Lung (tissue), 11 donors: ENCODE measurements at regions not wholly inside any gene's neighbourhood (a gene's known extent, or its start where the extent isn't known, plus 50 kb on each side); places are given as distances from the start of the nearest gene placed in this dataset.

Experiments used
- ATAC-seq: fragments of 200-7000 bp; cut with Tn5 transposase; one replicate; pipeline ENCODE4 v1.9.1; 2020; ENCODE audit warnings: moderate number of reproducible peaks; ENCODE audit not compliant: insufficient read depth, low FRiP score
- DNase-seq, 3 donors: peaks; one replicate each; pipeline ENCODE4 v3.0.0-alpha.2; 2013 to 2017
- H3K27ac ChIP-seq, 2 donors: one replicate each; pipeline ENCODE4 v1.5.1; 2013; ENCODE audit warnings: mild to moderate bottlenecking in 2 of 2, moderate library complexity in 2 of 2, control low read depth in 1 of 2, inconsistent platforms in 1 of 2, low read depth in 1 of 2, low read length in 1 of 2
- H3K27me3 ChIP-seq, 3 donors: one replicate each; pipeline ENCODE4 v1.5.1; 2013; ENCODE audit warnings: low read length in 2 of 3; ENCODE audit not compliant: control insufficient read depth in 3 of 3, insufficient read depth in 3 of 3
- H3K36me3 ChIP-seq, 4 donors: one replicate each; pipeline ENCODE4 v1.5.1; 2013; ENCODE audit warnings: low read length in 4 of 4, mild to moderate bottlenecking in 1 of 4, moderate library complexity in 1 of 4; ENCODE audit not compliant: control insufficient read depth in 4 of 4, insufficient read depth in 4 of 4
- H3K4me1 ChIP-seq, 5 donors: one replicate each; pipeline ENCODE4 v1.5.1; 2013; ENCODE audit warnings: low read length in 5 of 5, mild to moderate bottlenecking in 2 of 5, moderate library complexity in 1 of 5; ENCODE audit not compliant: control insufficient read depth in 5 of 5, insufficient read depth in 5 of 5
- H3K4me3 ChIP-seq: one replicate; pipeline ENCODE4 v1.5.1; 2013; ENCODE audit warnings: mild to moderate bottlenecking, control low read depth, moderate library complexity
- H3K9ac ChIP-seq, 2 donors: one replicate each; pipeline ENCODE4 v1.5.1; 2013; ENCODE audit warnings: low read length in 2 of 2, control low read depth in 1 of 2; ENCODE audit not compliant: insufficient read depth in 1 of 2
- H3K9me3 ChIP-seq, 4 donors: one replicate each; pipeline ENCODE4 v1.5.1; 2013; ENCODE audit warnings: low read length in 3 of 4, mild to moderate bottlenecking in 1 of 4, moderate library complexity in 1 of 4; ENCODE audit not compliant: control insufficient read depth in 4 of 4, insufficient read depth in 3 of 4
- WGBS, 2 donors: extraction: QIAGEN DNeasy Blood & Tissue Kit; methylation state at CpG; one replicate each; pipeline ENCODE4 v1.1.7; 2013; 5-methylcytosine and 5-hydroxymethylcytosine counted together
- TF ChIP-seq, protein P1 (sequence below): IDR thresholded peaks from 2 replicates; pipeline ENCODE4 v1.5.1; 2012; ENCODE audit warnings: mild to moderate bottlenecking; ENCODE audit errors: control extremely low read depth, extremely low read depth
- donor health status: control.
- donor health status: control.
- donor health status: Bipolar disorder and iron deficiency.
- donor health status: healthy.
- donor health status: DM: yes; HTN: yes; CAD: no.

DNA sequence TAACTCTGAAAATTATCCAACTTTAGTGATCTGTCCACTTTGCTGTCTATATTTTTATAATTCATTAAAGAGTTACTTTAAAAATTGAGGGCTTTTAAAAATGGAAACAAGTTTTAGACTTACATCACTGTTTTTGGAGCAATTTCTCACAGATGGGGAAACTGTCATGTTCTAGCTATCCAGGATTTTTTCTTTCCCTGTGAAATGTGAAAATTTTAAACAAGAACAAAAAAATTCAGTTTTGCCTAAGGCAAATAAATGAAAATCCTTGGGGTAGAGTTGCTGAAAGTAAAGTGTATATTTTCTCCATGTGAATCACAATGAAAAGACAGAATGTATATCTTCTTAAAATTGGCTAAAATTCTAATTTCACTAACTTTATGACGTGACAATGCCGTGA lies 553.7 kb downstream of the MCTP2 start:
- Histone ChIP-seq H3K36me3 (no peaks in the 10 kb centered on the region), H3K9me3 (peaks cover 0 to 2% (median 0%) of the 10 kb centered on the region in 4 donors), H3K9ac (no peak overlapping the region), H3K4me3 (no peak overlapping the region), H3K4me1 (no peaks in the 10 kb centered on the region), H3K27me3 (no peaks in the 10 kb centered on the region), H3K27ac (no peak overlapping the region)
- ATAC-seq: no peak
- 89 to 96% methylated on average over 2 of the region's 2 CpGs for WGBS, 2 donors
- DNase-seq: no peak
- TF ChIP-seq, protein P1, sequence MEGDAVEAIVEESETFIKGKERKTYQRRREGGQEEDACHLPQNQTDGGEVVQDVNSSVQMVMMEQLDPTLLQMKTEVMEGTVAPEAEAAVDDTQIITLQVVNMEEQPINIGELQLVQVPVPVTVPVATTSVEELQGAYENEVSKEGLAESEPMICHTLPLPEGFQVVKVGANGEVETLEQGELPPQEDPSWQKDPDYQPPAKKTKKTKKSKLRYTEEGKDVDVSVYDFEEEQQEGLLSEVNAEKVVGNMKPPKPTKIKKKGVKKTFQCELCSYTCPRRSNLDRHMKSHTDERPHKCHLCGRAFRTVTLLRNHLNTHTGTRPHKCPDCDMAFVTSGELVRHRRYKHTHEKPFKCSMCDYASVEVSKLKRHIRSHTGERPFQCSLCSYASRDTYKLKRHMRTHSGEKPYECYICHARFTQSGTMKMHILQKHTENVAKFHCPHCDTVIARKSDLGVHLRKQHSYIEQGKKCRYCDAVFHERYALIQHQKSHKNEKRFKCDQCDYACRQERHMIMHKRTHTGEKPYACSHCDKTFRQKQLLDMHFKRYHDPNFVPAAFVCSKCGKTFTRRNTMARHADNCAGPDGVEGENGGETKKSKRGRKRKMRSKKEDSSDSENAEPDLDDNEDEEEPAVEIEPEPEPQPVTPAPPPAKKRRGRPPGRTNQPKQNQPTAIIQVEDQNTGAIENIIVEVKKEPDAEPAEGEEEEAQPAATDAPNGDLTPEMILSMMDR: no peak

DNA sequence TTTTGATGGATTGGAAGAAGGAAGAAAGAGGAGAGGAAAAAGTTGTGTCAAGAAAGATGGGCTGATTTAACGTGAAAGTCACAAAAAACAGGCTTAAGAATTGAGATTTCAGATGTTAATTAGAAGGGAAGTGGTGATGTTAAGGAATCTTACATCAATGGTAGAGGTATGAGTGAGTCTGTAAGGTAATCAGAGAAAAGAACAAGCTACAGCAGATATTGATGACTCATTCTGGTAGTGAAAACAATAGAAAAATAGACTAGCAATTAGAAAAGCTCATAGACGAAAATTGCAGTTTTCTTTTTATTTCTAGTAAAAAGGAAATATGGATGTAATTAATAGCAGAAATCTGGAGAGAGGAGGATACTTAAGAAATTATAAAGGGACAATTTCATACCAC lies 559.6 kb downstream of the MCTP2 start:
- ATAC-seq: no peak
- 79 to 91% methylated on average over 2 of the region's 2 CpGs for WGBS, 2 donors

DNA sequence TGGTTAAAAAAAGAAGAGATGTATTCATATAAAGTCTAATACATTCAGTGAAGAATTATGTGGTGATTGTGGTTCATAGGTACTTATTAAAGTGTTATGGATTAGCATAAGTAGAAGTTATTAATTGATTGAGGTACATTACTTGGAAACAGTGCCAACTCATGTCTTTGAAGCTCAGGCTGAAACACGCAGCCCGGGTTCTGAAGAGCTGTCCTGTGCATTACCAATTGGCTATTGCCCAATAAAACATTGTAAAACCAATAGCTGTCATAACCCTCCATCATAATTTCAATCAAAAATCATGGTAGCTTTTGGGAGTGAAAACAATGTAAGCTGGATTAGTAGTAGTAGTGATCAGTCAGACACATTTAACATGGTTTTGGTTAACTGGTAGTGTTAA lies 560.1 kb downstream of the MCTP2 start:
- Histone ChIP-seq H3K27me3 (no peaks in the 10 kb centered on the region), H3K4me1 (no peaks in the 10 kb centered on the region), H3K9ac (no peak overlapping the region), H3K9me3 (peaks cover 0 to 2% (median 0%) of the 10 kb centered on the region in 4 donors), H3K27ac (no peak overlapping the region), H3K36me3 (no peaks in the 10 kb centered on the region), H3K4me3 (no peak overlapping the region)
- WGBS, 2 donors: 87 to 96% methylated on average over 2 of the region's 2 CpGs
- TF ChIP-seq, protein P1: no peak
- ATAC-seq: no peak
- DNase-seq: no peak

More for the DNA sequence above, 559.6 kb downstream of the MCTP2 start:
- no peaks in the 10 kb centered on the region for H3K27me3 ChIP-seq
- H3K9ac ChIP-seq: no peak overlapping the region
- H3K4me1 ChIP-seq: no peaks in the 10 kb centered on the region
- no peaks in the 10 kb centered on the region for H3K36me3 ChIP-seq
- DNase-seq: no peak
- no peak overlapping the region for H3K4me3 ChIP-seq
- H3K9me3 ChIP-seq: peaks cover 0 to 2% (median 0%) of the 10 kb centered on the region in 4 donors
- TF ChIP-seq, protein P1: no peak
- H3K27ac ChIP-seq: no peak overlapping the region

DNA sequence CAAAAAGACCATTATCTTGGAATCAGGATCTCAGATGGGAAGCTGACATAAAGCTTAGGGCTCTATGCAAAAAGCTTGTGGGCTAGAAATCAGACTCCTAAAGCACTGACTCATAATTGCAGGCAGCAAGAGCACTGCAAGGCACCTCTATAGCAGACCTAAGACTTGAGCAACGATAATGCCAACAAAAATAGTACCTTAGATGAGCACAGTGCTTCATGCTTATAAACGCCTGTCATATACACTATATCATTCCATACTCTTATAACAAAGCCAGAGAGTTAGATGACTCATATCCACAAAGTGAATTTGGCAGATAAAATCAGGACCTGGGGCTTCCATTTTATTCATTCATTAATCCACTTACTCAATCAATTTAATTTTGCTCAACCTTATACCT lies 560.8 kb downstream of the MCTP2 start:
- H3K27me3 ChIP-seq: no peaks in the 10 kb centered on the region
- no peaks in the 10 kb centered on the region for H3K36me3 ChIP-seq
- DNase-seq (no peak), ATAC-seq (no peak)
- no peak overlapping the region for H3K9ac ChIP-seq
- H3K4me1 ChIP-seq: no peaks in the 10 kb centered on the region
- TF ChIP-seq, protein P1: no peak
- H3K4me3 ChIP-seq: no peak overlapping the region
- H3K27ac ChIP-seq: no peak overlapping the region
- 76 to 88% methylated on average over 2 of the region's 2 CpGs for WGBS, 2 donors
- H3K9me3 ChIP-seq: peaks cover 0 to 2% (median 0%) of the 10 kb centered on the region in 4 donors
